Naive thymus-derived CD4-positive, alpha-beta T cell (primary cell): ENCODE measurements at regions not wholly inside any gene's neighbourhood (a gene's known extent, or its start where the extent isn't known, plus 50 kb on each side); places are given as distances from the start of the nearest gene placed in this dataset.

ENCODE experiments used
- ATAC-seq: fragments of 150-1000 bp; cut with Tn5 transposase; 2 replicates; pipeline ENCODE4 v1.10.0; 2021; ENCODE audit warnings: mild to moderate bottlenecking, moderate library complexity
- CTCF ChIA-PET: fragments of 350-600 bp; sonication (Branson Sonifier 250); formaldehyde crosslinking; loops from one replicate; lab custom pipeline; 2021; ENCODE audit warnings: antibody characterized with exemption; lab: Charles Lee
- POLR2A ChIA-PET: fragments of 350-600 bp; sonication (Branson Sonifier 250); formaldehyde crosslinking; loops from one replicate; lab custom pipeline; 2021; ENCODE audit warnings: antibody characterized with exemption, inconsistent platforms; lab: Charles Lee
- DNase-seq, 9 donors: peaks; one replicate each; pipeline versions ENCODE4 v3.0.0 to v3.0.0-alpha.2; 2020 to 2022; ENCODE audit warnings: mixed read lengths in 1 of 9
- H3K27ac ChIP-seq: one replicate; pipeline ENCODE4 v1.7.0; 2013; ENCODE audit warnings: mild to moderate bottlenecking, low read depth, low read length, moderate library complexity
- H3K27me3 ChIP-seq, 2 donors: one replicate each; pipeline ENCODE4 v1.7.0; 2013; ENCODE audit warnings: low read length in 2 of 2, mild to moderate bottlenecking in 2 of 2, moderate library complexity in 2 of 2; ENCODE audit not compliant: control insufficient read depth in 2 of 2, insufficient read depth in 2 of 2
- H3K36me3 ChIP-seq, 3 experiments: 1 replicate in 2 of 3; 2 replicates in 1 of 3; pipeline ENCODE4 v1.7.0; 2013; ENCODE audit warnings: low read length in 3 of 3, mild to moderate bottlenecking in 3 of 3, moderate library complexity in 1 of 3; ENCODE audit not compliant: insufficient read depth in 3 of 3, control insufficient read depth in 2 of 3
- H3K4me1 ChIP-seq, 2 donors: one replicate each; pipeline ENCODE4 v1.7.0; 2013; ENCODE audit warnings: low read length in 2 of 2, mild to moderate bottlenecking in 2 of 2, moderate library complexity in 1 of 2; ENCODE audit not compliant: control insufficient read depth in 2 of 2, insufficient read depth in 2 of 2
- H3K4me3 ChIP-seq: 2 replicates; pipeline ENCODE4 v1.7.0; 2013; ENCODE audit warnings: mild to moderate bottlenecking, low read length
- H3K9me3 ChIP-seq, 3 experiments: 1 replicate in 2 of 3; 2 replicates in 1 of 3; pipeline ENCODE4 v1.7.0; 2013; ENCODE audit warnings: low read length in 3 of 3; ENCODE audit not compliant: control insufficient read depth in 2 of 3
- H3K27ac Mint-ChIP-seq, 9 donors: one replicate each; pipeline ENCODE4 v1.8.0; 2020 to 2022; ENCODE audit warnings: mixed read lengths in 9 of 9, mild to moderate bottlenecking in 8 of 9, moderate library complexity in 5 of 9, inconsistent platforms in 2 of 9
- H3K27me3 Mint-ChIP-seq, 5 donors: one replicate each; pipeline ENCODE4 v1.8.0; 2021 to 2022; ENCODE audit warnings: mixed read lengths in 5 of 5, mild to moderate bottlenecking in 1 of 5
- H3K36me3 Mint-ChIP-seq, 5 donors: one replicate each; pipeline ENCODE4 v1.8.0; 2020 to 2022; ENCODE audit warnings: mixed read lengths in 5 of 5, mild to moderate bottlenecking in 3 of 5, inconsistent platforms in 1 of 5
- H3K4me1 Mint-ChIP-seq, 7 donors: one replicate each; pipeline ENCODE4 v1.8.0; 2020 to 2022; ENCODE audit warnings: mixed read lengths in 7 of 7, mild to moderate bottlenecking in 3 of 7, inconsistent platforms in 1 of 7
- H3K4me3 Mint-ChIP-seq, 10 donors: one replicate each; pipeline ENCODE4 v1.8.0; 2020 to 2022; ENCODE audit warnings: mild to moderate bottlenecking in 10 of 10, mixed read lengths in 10 of 10, moderate library complexity in 6 of 10, inconsistent platforms in 2 of 10
- H3K9me3 Mint-ChIP-seq, 11 donors: one replicate each; pipeline ENCODE4 v1.8.0; 2020 to 2022; ENCODE audit warnings: mixed read lengths in 11 of 11, mild to moderate bottlenecking in 4 of 11, inconsistent platforms in 1 of 11, moderate library complexity in 1 of 11
- intact Hi-C, 2 donors: fragments of 100-400 bp; cut with micrococcal nuclease; formaldehyde crosslinking; loops; one replicate each; pipeline ENCODE4 v1.15.1; 2023

DNA sequence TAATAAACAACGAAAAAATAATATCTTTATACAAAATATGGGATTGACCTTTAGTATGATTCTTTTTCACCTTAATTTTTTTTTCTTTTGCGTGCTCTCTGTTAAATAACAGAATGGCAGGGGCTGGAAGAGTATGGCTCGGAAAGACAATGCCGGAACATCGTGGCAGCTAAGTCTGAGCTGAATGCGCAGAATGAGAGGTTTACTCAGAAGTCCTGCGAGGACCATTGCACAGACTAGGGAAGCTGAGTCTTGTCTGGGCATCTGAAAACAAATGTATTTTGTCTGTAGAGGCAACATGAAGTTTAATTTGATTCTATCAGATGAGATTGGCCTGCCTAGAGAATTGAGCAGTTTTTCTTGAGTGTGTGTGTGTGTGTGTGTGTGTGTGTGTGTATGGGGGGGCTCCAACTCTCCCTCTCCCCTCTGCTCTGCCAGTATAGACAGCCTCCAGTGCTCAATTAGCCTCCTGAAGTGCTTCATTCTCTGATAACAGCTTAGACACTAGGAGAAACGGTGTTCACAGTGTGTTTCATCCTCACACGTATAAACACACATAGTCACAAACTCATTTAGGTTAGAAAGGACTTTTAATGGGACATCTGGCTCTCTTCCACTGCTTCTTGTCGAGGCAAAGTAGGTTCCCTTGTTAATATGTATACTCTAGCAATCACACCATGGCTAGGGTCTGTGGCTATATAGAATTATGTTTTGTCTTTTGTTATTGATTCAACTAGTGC, 244.3 kb upstream of the SORL1-AS1 start:
- Mint-ChIP-seq H3K4me3 (no peak overlapping the region), H3K9me3 (no peaks in the 10 kb centered on the region), H3K27me3 (peaks cover 5 to 27% (median 16%) of the 10 kb centered on the region in 5 donors), H3K27ac (no peak overlapping the region), H3K36me3 (no peaks in the 10 kb centered on the region), H3K4me1 (no peaks in the 10 kb centered on the region)
- peaks cover 0 to 2% of the 10 kb centered on the region in 2 donors for H3K27me3 ChIP-seq
- intact Hi-C loops, result no loop called here
- H3K36me3 ChIP-seq, result no peaks in the 10 kb centered on the region
- no peaks in the 10 kb centered on the region for H3K9me3 ChIP-seq
- no peak for DNase-seq
- H3K4me1 ChIP-seq, result no peaks in the 10 kb centered on the region
- POLR2A ChIA-PET, result no interaction called here
- no peak overlapping the region for H3K27ac ChIP-seq
- no peak overlapping the region for H3K4me3 ChIP-seq
- ATAC-seq, result no peak
- CTCF ChIA-PET, result interaction anchor here (0.7 kb wide), 1 partner anchor 1266 kb away, joined by 3 read pairs; no protein-coding TSS in a partner anchor

DNA sequence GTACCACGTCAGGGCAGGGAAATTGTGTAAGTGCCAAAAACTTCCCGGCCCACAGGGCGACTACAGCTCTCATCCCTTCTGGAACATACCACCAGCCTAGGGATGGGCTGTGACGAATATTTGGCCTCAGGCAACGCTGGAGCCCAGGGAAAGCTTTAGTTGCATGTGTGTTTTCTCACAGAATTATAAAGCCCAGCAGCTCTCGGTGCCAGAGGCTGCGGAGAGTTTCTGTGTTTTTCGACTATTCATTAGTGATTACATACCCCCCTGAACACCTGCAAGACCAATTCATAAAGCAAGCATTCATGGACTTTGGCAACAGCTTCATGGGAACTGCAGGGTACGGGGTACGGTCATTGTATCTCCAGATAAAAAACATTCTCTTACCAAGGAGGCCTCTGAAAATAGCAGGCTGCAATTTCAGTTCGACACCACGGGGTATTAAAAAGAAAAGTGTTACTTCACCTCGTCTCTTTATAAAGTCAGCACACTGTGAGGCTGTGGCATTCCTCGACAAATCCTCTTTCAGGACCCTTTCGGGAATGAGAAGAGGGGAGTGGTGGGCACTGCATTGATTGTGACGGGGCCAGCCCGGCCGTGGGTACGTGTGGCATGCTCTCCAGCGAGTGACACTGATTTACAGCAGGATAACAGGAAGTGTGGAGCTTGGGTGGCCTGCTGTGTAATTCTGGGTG, 243.6 kb upstream of the SORL1-AS1 start:
- H3K9me3 ChIP-seq, result no peaks in the 10 kb centered on the region
- no peak overlapping the region for H3K4me3 ChIP-seq
- ATAC-seq (no peak), DNase-seq (no peak)
- Mint-ChIP-seq H3K9me3 (no peaks in the 10 kb centered on the region), H3K36me3 (no peaks in the 10 kb centered on the region), H3K4me1 (no peaks in the 10 kb centered on the region), H3K4me3 (no peak overlapping the region), H3K27ac (no peak overlapping the region), H3K27me3 (peaks cover 5 to 24% (median 15%) of the 10 kb centered on the region in 5 donors)
- H3K27ac ChIP-seq, result no peak overlapping the region
- ChIA-PET POLR2A (no interaction called here), CTCF (no interaction called here)
- no peaks in the 10 kb centered on the region for H3K4me1 ChIP-seq
- H3K36me3 ChIP-seq, result no peaks in the 10 kb centered on the region
- peaks cover 0 to 2% of the 10 kb centered on the region in 2 donors for H3K27me3 ChIP-seq
- intact Hi-C loops, result no loop called here

DNA sequence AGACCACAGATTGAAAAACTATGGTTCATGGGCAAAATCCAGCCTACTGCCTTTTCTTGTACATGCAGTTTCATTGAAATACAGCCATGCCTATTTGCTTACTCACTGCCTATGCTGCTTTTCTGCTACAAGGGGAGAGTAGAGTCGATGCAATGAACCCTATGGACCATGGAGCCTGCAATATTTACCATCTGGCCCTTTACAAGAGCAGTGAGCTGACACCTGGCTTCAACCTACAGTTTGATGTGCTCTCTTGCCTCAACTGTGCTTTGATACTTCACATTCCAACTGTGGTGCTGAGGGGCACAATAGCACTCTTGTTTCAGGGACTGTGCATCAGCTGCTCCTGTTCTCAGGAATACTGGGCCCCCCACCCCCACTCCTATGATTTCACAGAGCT, 239.5 kb upstream of the SORL1-AS1 start:
- H3K9me3 ChIP-seq, result no peaks in the 10 kb centered on the region
- no peak overlapping the region for H3K4me3 Mint-ChIP-seq
- DNase-seq (no peak), ATAC-seq (no peak)
- no peaks in the 10 kb centered on the region for H3K4me1 Mint-ChIP-seq
- H3K36me3 Mint-ChIP-seq, result peaks cover 0 to 4% (median 0%) of the 10 kb centered on the region in 5 donors
- H3K36me3 ChIP-seq, result no peaks in the 10 kb centered on the region
- CTCF ChIA-PET, result no interaction called here
- peaks cover 0 to 2% of the 10 kb centered on the region in 2 donors for H3K27me3 ChIP-seq
- H3K4me3 ChIP-seq, result no peak overlapping the region
- no peak overlapping the region for H3K27ac Mint-ChIP-seq
- H3K4me1 ChIP-seq, result no peaks in the 10 kb centered on the region
- H3K27me3 Mint-ChIP-seq, result peaks cover 4 to 17% (median 11%) of the 10 kb centered on the region in 5 donors
- no peak overlapping the region for H3K27ac ChIP-seq
- intact Hi-C loops, result no loop called here
- POLR2A ChIA-PET, result no interaction called here
- H3K9me3 Mint-ChIP-seq, result peaks cover 0 to 1% (median 0%) of the 10 kb centered on the region in 11 donors

- Histone ChIP-seq H3K27ac (no peak overlapping the region), H3K36me3 (no peaks in the 10 kb centered on the region), H3K4me3 (no peak overlapping the region), H3K27me3 (no peaks in the 10 kb centered on the region), H3K4me1 (no peaks in the 10 kb centered on the region), H3K9me3 (no peaks in the 10 kb centered on the region)
- Mint-ChIP-seq H3K4me3 (no peak overlapping the region), H3K36me3 (peaks cover 0 to 4% (median 2%) of the 10 kb centered on the region in 5 donors), H3K9me3 (peaks cover 0 to 1% (median 0%) of the 10 kb centered on the region in 11 donors), H3K27ac (no peak overlapping the region), H3K4me1 (no peaks in the 10 kb centered on the region), H3K27me3 (peaks cover 0 to 17% (median 9%) of the 10 kb centered on the region in 5 donors)
- DNase-seq (no peak), ATAC-seq (no peak)
- intact Hi-C loops, result no loop called here
- ChIA-PET POLR2A (no interaction called here), CTCF (no interaction called here)
These were observed 236.3 kb upstream of the SORL1-AS1 start for GRCh38 chr11:121688860-121689614.

DNA sequence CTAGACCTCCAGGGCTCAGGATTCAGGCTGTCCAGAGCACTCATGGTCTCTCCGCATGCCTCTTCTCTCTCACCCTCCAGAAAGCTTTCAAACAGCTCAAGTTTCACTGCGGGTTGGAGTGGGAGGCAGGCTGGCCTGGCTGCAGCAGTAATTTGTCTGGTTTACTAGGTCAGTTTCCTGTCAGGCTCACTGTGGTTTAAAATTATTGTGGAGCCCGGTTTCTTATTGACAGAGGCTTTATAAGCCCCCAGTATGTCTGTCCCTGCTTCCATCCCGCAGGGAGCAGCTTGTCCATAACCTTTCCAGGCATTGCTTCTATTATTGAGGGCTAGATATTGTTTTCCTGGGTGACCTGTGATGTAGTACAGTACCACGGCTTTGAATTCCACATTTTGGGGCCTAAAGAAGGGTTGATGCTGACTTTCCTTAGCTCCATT, 235.3 kb upstream of the SORL1-AS1 start:
- no peak overlapping the region for H3K27ac Mint-ChIP-seq
- peaks cover 0 to 4% (median 3%) of the 10 kb centered on the region in 5 donors for H3K36me3 Mint-ChIP-seq
- H3K4me1 Mint-ChIP-seq, result no peaks in the 10 kb centered on the region
- H3K4me1 ChIP-seq, result no peaks in the 10 kb centered on the region
- no peak overlapping the region for H3K4me3 ChIP-seq
- H3K27me3 ChIP-seq, result no peaks in the 10 kb centered on the region
- H3K4me3 Mint-ChIP-seq, result no peak overlapping the region
- peaks cover 0 to 16% (median 9%) of the 10 kb centered on the region in 5 donors for H3K27me3 Mint-ChIP-seq
- POLR2A ChIA-PET, result no interaction called here
- H3K36me3 ChIP-seq, result no peaks in the 10 kb centered on the region
- H3K9me3 ChIP-seq, result no peaks in the 10 kb centered on the region
- ATAC-seq (no peak), DNase-seq (no peak)
- intact Hi-C loops, result no loop called here
- peaks cover 0 to 1% (median 0%) of the 10 kb centered on the region in 11 donors for H3K9me3 Mint-ChIP-seq
- H3K27ac ChIP-seq, result no peak overlapping the region
- CTCF ChIA-PET, result no interaction called here

DNA sequence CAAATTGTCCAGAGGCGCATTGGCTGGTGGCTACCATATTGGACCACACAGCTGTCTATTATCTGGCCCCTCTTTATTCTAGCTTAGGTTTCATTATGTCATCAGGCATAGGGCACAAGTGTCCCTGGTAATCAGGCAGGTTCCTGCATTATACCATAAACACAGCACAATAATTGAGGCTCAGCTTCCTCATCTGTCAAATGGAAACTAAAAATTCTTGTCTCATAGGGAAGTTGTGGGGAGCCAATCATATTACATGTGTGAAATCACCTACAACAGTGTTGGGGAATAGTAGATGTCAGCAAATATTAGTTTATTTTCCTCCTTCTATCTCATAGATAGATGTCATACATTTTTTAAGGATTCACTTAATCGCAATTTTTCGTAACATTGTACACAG, 231.0 kb upstream of the SORL1-AS1 start:
- intact Hi-C loops, result no loop called here
- H3K27ac ChIP-seq, result no peak overlapping the region
- no peak overlapping the region for H3K27ac Mint-ChIP-seq
- H3K36me3 Mint-ChIP-seq, result peaks cover 0 to 7% (median 0%) of the 10 kb centered on the region in 5 donors
- no peaks in the 10 kb centered on the region for H3K9me3 ChIP-seq
- CTCF ChIA-PET, result no interaction called here
- H3K4me1 ChIP-seq, result no peaks in the 10 kb centered on the region
- ATAC-seq (no peak), DNase-seq (no peak)
- POLR2A ChIA-PET, result no interaction called here
- H3K4me1 Mint-ChIP-seq, result no peaks in the 10 kb centered on the region
- peaks cover 0 to 13% (median 0%) of the 10 kb centered on the region in 11 donors for H3K9me3 Mint-ChIP-seq
- H3K27me3 ChIP-seq, result no peaks in the 10 kb centered on the region
- H3K27me3 Mint-ChIP-seq, result peaks cover 0 to 18% (median 10%) of the 10 kb centered on the region in 5 donors
- no peak overlapping the region for H3K4me3 ChIP-seq
- no peaks in the 10 kb centered on the region for H3K36me3 ChIP-seq
- H3K4me3 Mint-ChIP-seq, result no peak overlapping the region
